ENCODE measurements at regions not wholly inside any gene's neighbourhood (a gene's known extent, or its start where the extent isn't known, plus 50 kb on each side); places are given as distances from the start of the nearest gene placed in this dataset.

DNA sequence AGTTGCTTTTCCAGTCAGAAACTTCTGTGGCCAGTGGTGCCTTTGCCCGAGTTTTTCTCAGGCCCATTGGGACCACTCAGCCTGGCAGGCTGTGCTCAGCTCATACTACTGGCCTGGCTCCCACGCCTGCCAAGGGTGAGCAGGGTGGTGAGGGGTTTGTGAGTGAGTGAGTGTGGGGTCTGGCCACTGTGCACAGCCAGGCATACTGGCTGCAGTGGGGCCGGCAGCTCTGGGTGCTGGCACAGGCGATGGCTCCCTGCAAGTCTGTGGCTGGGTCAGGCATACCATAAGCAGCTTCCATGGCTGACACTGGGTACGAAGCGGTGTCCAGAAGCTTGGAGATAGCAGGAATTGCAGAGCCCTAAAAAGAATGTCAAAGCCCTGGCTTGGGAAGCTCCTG lies 161.0 kb downstream of the SLITRK6 start:
- TF ChIP-seq, protein P1, sequence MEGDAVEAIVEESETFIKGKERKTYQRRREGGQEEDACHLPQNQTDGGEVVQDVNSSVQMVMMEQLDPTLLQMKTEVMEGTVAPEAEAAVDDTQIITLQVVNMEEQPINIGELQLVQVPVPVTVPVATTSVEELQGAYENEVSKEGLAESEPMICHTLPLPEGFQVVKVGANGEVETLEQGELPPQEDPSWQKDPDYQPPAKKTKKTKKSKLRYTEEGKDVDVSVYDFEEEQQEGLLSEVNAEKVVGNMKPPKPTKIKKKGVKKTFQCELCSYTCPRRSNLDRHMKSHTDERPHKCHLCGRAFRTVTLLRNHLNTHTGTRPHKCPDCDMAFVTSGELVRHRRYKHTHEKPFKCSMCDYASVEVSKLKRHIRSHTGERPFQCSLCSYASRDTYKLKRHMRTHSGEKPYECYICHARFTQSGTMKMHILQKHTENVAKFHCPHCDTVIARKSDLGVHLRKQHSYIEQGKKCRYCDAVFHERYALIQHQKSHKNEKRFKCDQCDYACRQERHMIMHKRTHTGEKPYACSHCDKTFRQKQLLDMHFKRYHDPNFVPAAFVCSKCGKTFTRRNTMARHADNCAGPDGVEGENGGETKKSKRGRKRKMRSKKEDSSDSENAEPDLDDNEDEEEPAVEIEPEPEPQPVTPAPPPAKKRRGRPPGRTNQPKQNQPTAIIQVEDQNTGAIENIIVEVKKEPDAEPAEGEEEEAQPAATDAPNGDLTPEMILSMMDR (IDR thresholded peaks at IDR 0.05; ENCODE audit: low read depth, low read length), result no peak
- no peak for TF ChIP-seq EZH2phosphoT487 (IDR thresholded peaks at IDR 0.05; ENCODE audit: low read depth)
